GM12892 (cell line): ENCODE measurements at regions not wholly inside any gene's neighbourhood (a gene's known extent, or its start where the extent isn't known, plus 50 kb on each side); places are given as distances from the start of the nearest gene placed in this dataset.

Source experiments
- POLR2A ChIP-seq: IDR thresholded peaks from 2 replicates; pipeline ENCODE4 v1.6.1; 2011; ENCODE audit warnings: low read depth, low read length, control low read depth
- POLR2AphosphoS5 ChIP-seq: IDR thresholded peaks from 2 replicates; pipeline ENCODE4 v1.6.1; 2011; ENCODE audit warnings: low read depth, low read length, control low read depth
- TAF1 ChIP-seq: IDR thresholded peaks from 2 replicates; pipeline ENCODE4 v1.6.1; 2011; ENCODE audit warnings: low read depth, mild to moderate bottlenecking, control low read depth, low read length, borderline replicate concordance

DNA sequence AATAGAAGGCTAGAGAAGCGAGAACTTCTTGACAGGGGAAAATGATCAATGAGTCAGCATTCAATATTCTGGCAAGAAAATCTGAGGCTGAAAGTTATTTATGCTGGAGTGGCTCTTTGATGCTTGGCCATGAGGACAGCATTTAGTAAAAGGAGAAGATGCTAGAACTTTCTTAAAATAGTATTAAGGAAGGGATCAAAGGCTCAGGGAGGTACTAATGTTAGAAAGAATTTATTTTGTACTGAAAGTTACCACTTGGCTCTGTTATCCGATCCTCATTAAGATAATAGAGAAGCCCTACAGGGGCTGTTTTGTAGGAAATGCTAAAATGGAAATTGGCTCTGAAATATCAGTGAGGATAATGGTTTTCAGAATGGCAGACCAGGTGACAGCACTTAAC is 1774.6 kb upstream of the PCDH20 start:
- no peak for TF ChIP-seq POLR2A
- TF ChIP-seq TAF1 = no peak
- no peak for TF ChIP-seq POLR2AphosphoS5
